ENCODE measurements at regions not wholly inside any gene's neighbourhood (a gene's known extent, or its start where the extent isn't known, plus 50 kb on each side); places are given as distances from the start of the nearest gene placed in this dataset.

- no CpG with 5 or more reads among the region's 1 CpG for WGBS (ENCODE audit: extremely low coverage, insufficient read length, low lambda C conversion rate)
- H3K23me2 ChIP-seq (ENCODE audit: insufficient read length, low read depth, low read length, poor library complexity, severe bottlenecking): no peaks in the 10 kb centered on the region
- Mint-ChIP-seq H3K4me1 (peaks cover 7 to 14% of the 10 kb centered on the region in 2 experiments), H3K27me3 (ENCODE audit: low read depth) (no peaks in the 10 kb centered on the region), H3K27ac (no peak overlapping the region), H3K36me3 (ENCODE audit: insufficient read depth in 1 of 3, low read depth in 3 of 3) (no peaks in the 10 kb centered on the region), H3K9me3 (peaks cover 3 to 5% of the 10 kb centered on the region in 2 experiments; a peak in 2 of 5 replicates), H3K4me3 (no peak overlapping the region)
- no peaks in the 10 kb centered on the region for H4K20me1 ChIP-seq (ENCODE audit: control insufficient read depth, insufficient read depth, insufficient read length)
- H3K56ac ChIP-seq (ENCODE audit: insufficient read length, low read depth, low read length): no peak overlapping the region
- no peaks in the 10 kb centered on the region for H3K79me1 ChIP-seq (ENCODE audit: insufficient read depth, low read depth, low read length, poor library complexity, severe bottlenecking)
- peaks cover 2% of the 10 kb centered on the region; the same call in 1 of the 2 replicates for H3K4me1 ChIP-seq (ENCODE audit: insufficient read depth, low read length)
- no peak overlapping the region for H2AFZ ChIP-seq (ENCODE audit: low read length)
- no peak for DNase-seq
- H4K91ac ChIP-seq (ENCODE audit: insufficient read length, low read depth, low read length): no peak overlapping the region
- H2BK15ac ChIP-seq (ENCODE audit: low read depth, low read length): no peak overlapping the region
- H3T11ph ChIP-seq (ENCODE audit: low read length): no peak overlapping the region
- no peak overlapping the region for H3K9ac ChIP-seq (ENCODE audit: extremely low read depth, insufficient read length, low read length)
- H2BK12ac ChIP-seq (ENCODE audit: insufficient read length, low read depth, low read length): no peak overlapping the region
- no peak overlapping the region for H2AK5ac ChIP-seq (ENCODE audit: insufficient read length, low read length)
- H2BK20ac ChIP-seq (ENCODE audit: low read depth, low read length, poor library complexity, severe bottlenecking): no peak overlapping the region
- no peaks in the 10 kb centered on the region for H3K27me3 ChIP-seq (ENCODE audit: insufficient read depth, low read length)
- H3K4ac ChIP-seq (ENCODE audit: low read depth, low read length): no peak overlapping the region
- H4K5ac ChIP-seq (ENCODE audit: insufficient read length, low read depth, low read length): no peak overlapping the region
- H2BK120ac ChIP-seq (ENCODE audit: low read depth, low read length, poor library complexity, severe bottlenecking): no peak overlapping the region
- H3K9me3 ChIP-seq (ENCODE audit: control insufficient read depth, low read depth, low read length): no peaks in the 10 kb centered on the region
- H4K8ac ChIP-seq (replicated peaks; ENCODE audit: insufficient read length, low read depth, low read length): no peak overlapping the region
- no peak overlapping the region for H3K23ac ChIP-seq (ENCODE audit: insufficient read length, low read depth, low read length)
- H3K14ac ChIP-seq (ENCODE audit: insufficient read depth, low read length): no peak overlapping the region
- H3K4me2 ChIP-seq (ENCODE audit: insufficient read depth, insufficient read length, low read length): no peak overlapping the region
- H3K79me2 ChIP-seq (ENCODE audit: insufficient read depth, low read length): no peaks in the 10 kb centered on the region
- H3K18ac ChIP-seq (ENCODE audit: insufficient read length, low read depth, low read length): no peak overlapping the region
- H3K27ac ChIP-seq (ENCODE audit: insufficient read length, low read depth, low read length): no peak overlapping the region
- TF ChIP-seq CTCF (conservative IDR thresholded peaks at IDR 0.05): no peak
- no peak overlapping the region for H2BK5ac ChIP-seq (ENCODE audit: insufficient read length, low read length)
Measured at GRCh38 chr14:58946431-58946830, 242.0 kb upstream of the DAAM1 start.
